Calu3 (cell line): ENCODE measurements at regions not wholly inside any gene's neighbourhood (a gene's known extent, or its start where the extent isn't known, plus 50 kb on each side); places are given as distances from the start of the nearest gene placed in this dataset.

Experiments
- BruUV-seq: library from RNA; stranded (reverse); fragments of 400-500 nt; replicated peaks from 2 replicates; lab custom pipeline; 2021; lab: Mats Ljungman, UMichigan
- CTCF ChIA-PET: fragments of 300-600 bp; sonication (Branson Sonifier 250); formaldehyde crosslinking; loops from one replicate; lab custom pipeline; 2022; ENCODE audit warnings: antibody characterized with exemption; lab: Charles Lee
- DNase-seq: peaks from one replicate; pipeline ENCODE4 v3.0.0; 2022
- H3K27ac Mint-ChIP-seq: one replicate; pipeline ENCODE4 v1.8.0; 2022; ENCODE audit warnings: mixed read lengths; ENCODE audit not compliant: unreplicated experiment
- H3K27me3 Mint-ChIP-seq: one replicate; pipeline ENCODE4 v1.8.0; 2022; ENCODE audit warnings: mixed read lengths; ENCODE audit not compliant: unreplicated experiment
- H3K36me3 Mint-ChIP-seq: one replicate; pipeline ENCODE4 v1.8.0; 2022; ENCODE audit warnings: mild to moderate bottlenecking, moderate library complexity, mixed read lengths; ENCODE audit not compliant: insufficient read depth, unreplicated experiment
- H3K4me1 Mint-ChIP-seq: one replicate; pipeline ENCODE4 v1.8.0; 2022; ENCODE audit warnings: mild to moderate bottlenecking, low read depth, mixed read lengths; ENCODE audit not compliant: unreplicated experiment
- H3K4me3 Mint-ChIP-seq: one replicate; pipeline ENCODE4 v1.8.0; 2022; ENCODE audit warnings: mild to moderate bottlenecking, low read depth, moderate library complexity, mixed read lengths; ENCODE audit not compliant: unreplicated experiment
- H3K9me3 Mint-ChIP-seq: one replicate; pipeline ENCODE4 v1.8.0; 2022; ENCODE audit warnings: low read depth, mixed read lengths; ENCODE audit not compliant: unreplicated experiment
- intact Hi-C: fragments of 100-400 bp; cut with micrococcal nuclease; formaldehyde crosslinking; loops from one replicate; pipeline ENCODE4 v1.10.0; 2022; ENCODE audit not compliant: unreplicated experiment
- TF ChIP-seq, protein P1 (sequence below): fragments of 200-600 bp; IDR thresholded peaks from one replicate; pipeline ENCODE4 v1.8.0; 2022; ENCODE audit warnings: antibody characterized with exemption; ENCODE audit not compliant: unreplicated experiment

DNA sequence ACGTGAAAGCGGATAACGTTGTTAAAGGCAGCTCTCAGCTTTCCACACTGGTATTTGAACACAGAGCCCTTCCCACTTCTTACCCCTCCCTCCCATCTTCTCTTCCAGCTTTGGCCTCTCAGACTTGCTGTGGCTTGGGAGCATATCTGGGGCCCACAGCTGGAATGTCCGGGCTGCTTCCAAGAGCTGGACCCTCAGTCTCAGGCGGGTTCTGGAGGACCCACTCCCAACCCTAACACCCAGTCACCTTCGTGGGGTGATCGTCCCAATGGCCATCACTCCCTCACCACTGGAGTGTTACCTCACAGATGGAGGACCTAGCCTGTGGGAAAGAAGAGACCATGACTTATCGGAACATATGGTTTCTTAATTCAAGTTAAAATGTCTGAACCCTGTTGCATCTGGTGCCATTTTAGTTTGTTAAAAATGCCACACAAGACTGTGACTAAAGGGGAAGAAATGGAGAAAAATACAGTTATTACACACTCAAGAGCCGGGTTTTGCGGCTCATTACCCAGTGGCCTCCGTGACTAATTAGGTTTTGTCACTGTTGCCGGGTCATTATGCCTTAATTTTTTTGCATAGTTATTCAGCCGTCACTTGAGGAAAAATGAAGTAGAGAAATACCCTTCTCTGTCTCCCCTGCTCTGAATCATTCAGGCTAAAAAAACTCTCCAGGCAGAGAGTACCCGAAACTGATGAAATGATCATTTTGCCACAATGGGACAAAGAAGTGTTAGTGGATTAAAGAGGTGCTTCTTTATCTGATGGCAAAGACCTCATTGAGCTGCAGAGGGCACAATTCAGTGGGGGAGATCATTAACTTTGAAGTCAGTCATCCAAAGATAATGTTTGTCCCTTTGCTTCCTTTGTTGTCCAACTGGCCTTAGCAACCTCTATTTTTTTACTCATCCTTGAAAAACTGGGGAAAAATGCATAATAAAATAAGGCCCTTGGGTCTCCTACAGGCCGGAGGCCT lies 87.2 kb upstream of the HTATIP2 start:
- no peaks in the 10 kb centered on the region for H3K36me3 Mint-ChIP-seq
- TF ChIP-seq, protein P1, sequence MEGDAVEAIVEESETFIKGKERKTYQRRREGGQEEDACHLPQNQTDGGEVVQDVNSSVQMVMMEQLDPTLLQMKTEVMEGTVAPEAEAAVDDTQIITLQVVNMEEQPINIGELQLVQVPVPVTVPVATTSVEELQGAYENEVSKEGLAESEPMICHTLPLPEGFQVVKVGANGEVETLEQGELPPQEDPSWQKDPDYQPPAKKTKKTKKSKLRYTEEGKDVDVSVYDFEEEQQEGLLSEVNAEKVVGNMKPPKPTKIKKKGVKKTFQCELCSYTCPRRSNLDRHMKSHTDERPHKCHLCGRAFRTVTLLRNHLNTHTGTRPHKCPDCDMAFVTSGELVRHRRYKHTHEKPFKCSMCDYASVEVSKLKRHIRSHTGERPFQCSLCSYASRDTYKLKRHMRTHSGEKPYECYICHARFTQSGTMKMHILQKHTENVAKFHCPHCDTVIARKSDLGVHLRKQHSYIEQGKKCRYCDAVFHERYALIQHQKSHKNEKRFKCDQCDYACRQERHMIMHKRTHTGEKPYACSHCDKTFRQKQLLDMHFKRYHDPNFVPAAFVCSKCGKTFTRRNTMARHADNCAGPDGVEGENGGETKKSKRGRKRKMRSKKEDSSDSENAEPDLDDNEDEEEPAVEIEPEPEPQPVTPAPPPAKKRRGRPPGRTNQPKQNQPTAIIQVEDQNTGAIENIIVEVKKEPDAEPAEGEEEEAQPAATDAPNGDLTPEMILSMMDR, result no peak
- H3K27ac Mint-ChIP-seq, result no peak overlapping the region
- H3K4me3 Mint-ChIP-seq, result no peak overlapping the region
- intact Hi-C loops, result no loop called here
- no peaks in the 10 kb centered on the region for H3K4me1 Mint-ChIP-seq
- DNase-seq, result no peak
- no peaks in the 10 kb centered on the region for H3K9me3 Mint-ChIP-seq
- peaks cover 80% of the 10 kb centered on the region for H3K27me3 Mint-ChIP-seq
- BruUV-seq, result no TSS peak
- CTCF ChIA-PET, result no interaction called here

DNA sequence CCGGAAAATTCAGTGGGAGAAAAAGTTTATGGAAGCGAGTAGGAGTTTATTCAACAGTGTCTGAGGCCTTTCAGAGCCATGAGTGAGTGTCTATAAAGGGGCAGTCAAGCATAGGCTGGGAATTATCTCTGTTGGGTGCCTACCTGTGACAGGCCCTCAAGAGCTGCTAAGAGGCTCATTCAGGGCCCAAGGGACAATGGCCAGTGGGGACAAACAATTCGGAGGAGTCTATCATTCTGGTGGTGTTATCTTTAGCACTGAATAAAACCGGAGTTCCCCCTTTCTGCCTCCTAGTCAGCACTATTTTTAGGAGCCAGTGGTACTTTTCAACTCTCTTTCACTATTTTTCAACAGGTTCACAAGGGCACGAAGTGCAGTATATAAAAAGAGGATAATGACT lies 89.5 kb upstream of the HTATIP2 start:
- DNase-seq, result no peak
- Mint-ChIP-seq H3K27me3 (peaks cover 87% of the 10 kb centered on the region), H3K4me3 (no peak overlapping the region), H3K9me3 (no peaks in the 10 kb centered on the region), H3K27ac (no peak overlapping the region), H3K36me3 (no peaks in the 10 kb centered on the region), H3K4me1 (no peaks in the 10 kb centered on the region)
- intact Hi-C loops, result no loop called here
- TF ChIP-seq, protein P1, result no peak
- CTCF ChIA-PET, result no interaction called here
- no TSS peak for BruUV-seq

DNA sequence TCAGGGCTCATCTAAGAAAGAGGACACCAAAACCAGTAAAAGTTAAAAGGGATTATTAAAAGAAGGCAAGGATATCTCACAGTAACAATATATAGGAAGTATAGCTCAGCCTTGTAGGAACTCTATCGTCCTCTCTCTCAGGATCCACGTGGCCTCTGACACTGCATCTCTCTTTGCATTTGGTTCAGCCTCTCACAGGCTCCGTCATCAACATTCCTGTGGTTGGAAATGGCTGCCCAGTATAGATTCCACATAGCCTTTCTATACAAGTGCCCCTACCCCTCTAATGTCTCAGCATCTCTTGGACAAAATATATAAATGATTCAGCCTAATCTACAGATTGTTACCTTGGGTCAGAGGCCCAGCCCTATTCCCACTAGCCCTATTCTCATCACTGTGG lies 101.3 kb upstream of the DBX1 start:
- intact Hi-C loops, result no loop called here
- no peaks in the 10 kb centered on the region for H3K9me3 Mint-ChIP-seq
- H3K4me1 Mint-ChIP-seq, result no peaks in the 10 kb centered on the region
- TF ChIP-seq, protein P1, result no peak
- no peak for DNase-seq
- no peaks in the 10 kb centered on the region for H3K36me3 Mint-ChIP-seq
- H3K27me3 Mint-ChIP-seq, result peaks cover 86% of the 10 kb centered on the region
- no TSS peak for BruUV-seq
- CTCF ChIA-PET, result no interaction called here
- no peak overlapping the region for H3K27ac Mint-ChIP-seq
- H3K4me3 Mint-ChIP-seq, result no peak overlapping the region

DNA sequence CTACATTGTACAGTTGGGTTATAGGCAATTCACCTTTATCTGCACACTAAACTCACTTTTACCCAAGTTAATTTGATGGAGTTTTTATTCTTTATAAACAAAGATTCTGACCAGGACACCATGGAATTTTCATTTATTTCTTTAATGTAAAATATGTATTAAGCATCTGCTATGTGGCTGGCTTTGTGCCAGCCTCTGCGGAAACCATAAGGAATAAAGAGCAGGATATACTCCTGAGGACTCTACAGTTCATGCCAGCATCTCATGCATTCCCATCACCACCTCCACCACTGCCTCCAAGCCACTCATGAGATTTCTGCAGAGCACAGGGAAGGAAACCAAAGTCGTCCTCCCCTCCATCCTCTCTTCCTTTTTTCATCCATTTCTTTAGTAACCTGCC lies 100.0 kb upstream of the DBX1 start:
- intact Hi-C loops, result no loop called here
- Mint-ChIP-seq H3K4me1 (no peaks in the 10 kb centered on the region), H3K4me3 (no peak overlapping the region), H3K36me3 (no peaks in the 10 kb centered on the region), H3K27me3 (peaks cover 90% of the 10 kb centered on the region), H3K9me3 (no peaks in the 10 kb centered on the region), H3K27ac (no peak overlapping the region)
- BruUV-seq, result no TSS peak
- CTCF ChIA-PET, result no interaction called here
- DNase-seq, result no peak
- TF ChIP-seq, protein P1, result no peak
